Right lobe of liver (tissue), 6 donors: ENCODE measurements at regions not wholly inside any gene's neighbourhood (a gene's known extent, or its start where the extent isn't known, plus 50 kb on each side); places are given as distances from the start of the nearest gene placed in this dataset.

ENCODE experiments used
- ATAC-seq, 4 donors: fragments of 200-7000 bp; cut with Tn5 transposase; one replicate each; pipeline ENCODE4 v1.9.1; 2020; ENCODE audit warnings: mild to moderate bottlenecking in 4 of 4, moderate library complexity in 4 of 4
- DNase-seq, 3 donors: peaks; one replicate each; pipeline ENCODE4 v3.0.0-alpha.2; 2020
- H3K27ac ChIP-seq, 3 donors: fragments of 200-600 bp; one replicate each; pipeline ENCODE4 v1.8.0; 2022
- H3K27me3 ChIP-seq, 2 donors: fragments of 200-600 bp; one replicate each; pipeline ENCODE4 v1.8.0; 2022
- H3K36me3 ChIP-seq, 4 donors: fragments of 200-600 bp; sonication (generic) in 1 of 4; one replicate each; pipeline versions ENCODE4 v1.5.1 to v1.8.0; 2017 to 2022; ENCODE audit warnings: control low read depth in 1 of 4
- H3K4me1 ChIP-seq, 4 donors: fragments of 200-600 bp; sonication (generic) in 1 of 4; one replicate each; pipeline versions ENCODE4 v1.5.1 to v1.8.0; 2017 to 2022; ENCODE audit warnings: control low read depth in 1 of 4
- H3K4me3 ChIP-seq, 3 donors: fragments of 200-600 bp; one replicate each; pipeline ENCODE4 v1.8.0; 2022
- H3K9me3 ChIP-seq, 4 donors: fragments of 200-600 bp; sonication (generic) in 1 of 4; one replicate each; pipeline versions ENCODE4 v1.5.1 to v1.8.0; 2017 to 2022; ENCODE audit warnings: control low read depth in 1 of 4
- CTCF ChIP-seq, 4 donors: fragments of 200-600 bp in 3 of 4; fragments of 450-650 bp in 1 of 4; IDR thresholded peaks; one replicate each; pipeline versions ENCODE4 v1.5.1 to v1.8.0; 2016 to 2022; ENCODE audit warnings: antibody characterized with exemption in 4 of 4, mild to moderate bottlenecking in 2 of 4
- POLR2A ChIP-seq: fragments of 450-650 bp; IDR thresholded peaks from one replicate; pipeline ENCODE4 v1.6.1; 2017; ENCODE audit warnings: antibody characterized with exemption, mild to moderate bottlenecking
- WGBS: methylation state at CpG from one replicate; pipeline ENCODE4 v1.1.6; 2018; ENCODE audit warnings: low coverage, low lambda C conversion rate; ENCODE audit not compliant: insufficient coverage; ENCODE audit errors: missing lambda C conversion rate; 5-methylcytosine and 5-hydroxymethylcytosine counted together
- intact Hi-C, 2 donors: fragments of 100-400 bp; cut with DNase I; formaldehyde crosslinking; loops; one replicate each; pipeline versions ENCODE4 v1.11.2 to v1.14.1; 2022
- donor health status: DM: no; HTN: yes; CAD: no.
- donor health status: DM: no; HTN: no; CAD: no.
- donor health status: DM: no; HTN: no; CAD: no.
- donor health status: DM: no; HTN: yes; CAD: no.
- donor health status: DM: no; HTN: yes; CAD: no.

- DNase-seq (no peak), ATAC-seq (no peak)
- Histone ChIP-seq H3K27me3 (no peaks in the 10 kb centered on the region), H3K4me1 (no peaks in the 10 kb centered on the region), H3K36me3 (no peaks in the 10 kb centered on the region), H3K27ac (no peak overlapping the region), H3K4me3 (no peak overlapping the region), H3K9me3 (no peaks in the 10 kb centered on the region)
- TF ChIP-seq POLR2A (no peak), CTCF (IDR thresholded peaks at IDR 0.05) (no peak)
- intact Hi-C loops: no loop called here
- WGBS: 48% methylated on average over 12 of the region's 13 CpGs
Measured at GRCh38 chr16:51544851-51545467, 393.9 kb upstream of the SALL1 start.

GRCh38 chr16:51543971-51544370, 392.9 kb upstream of the SALL1 start:
- ATAC-seq (no peak), DNase-seq (no peak)
- H3K4me1 ChIP-seq: no peaks in the 10 kb centered on the region
- H3K27me3 ChIP-seq: no peaks in the 10 kb centered on the region
- H3K27ac ChIP-seq: no peak overlapping the region
- H3K4me3 ChIP-seq: no peak overlapping the region
- TF ChIP-seq POLR2A (no peak), CTCF (IDR thresholded peaks at IDR 0.05) (no peak)
- 78% methylated on average over 8 of the region's 9 CpGs for WGBS
- H3K9me3 ChIP-seq: no peaks in the 10 kb centered on the region
- H3K36me3 ChIP-seq: no peaks in the 10 kb centered on the region
- intact Hi-C loops: no loop called here

- 75% methylated on average over 12 of the region's 12 CpGs for WGBS
- H3K4me1 ChIP-seq: no peaks in the 10 kb centered on the region
- intact Hi-C loops: no loop called here
- H3K27ac ChIP-seq: no peak overlapping the region
- no peaks in the 10 kb centered on the region for H3K27me3 ChIP-seq
- ATAC-seq: no peak
- no peak for DNase-seq
- H3K36me3 ChIP-seq: no peaks in the 10 kb centered on the region
- no peak for TF ChIP-seq CTCF (IDR thresholded peaks at IDR 0.05)
- TF ChIP-seq POLR2A: no peak
- no peak overlapping the region for H3K4me3 ChIP-seq
- no peaks in the 10 kb centered on the region for H3K9me3 ChIP-seq
Measured at GRCh38 chr16:51542981-51543815, 392.1 kb upstream of the SALL1 start.

- DNase-seq (no peak), ATAC-seq (no peak)
- Histone ChIP-seq H3K27ac (no peak overlapping the region), H3K4me1 (no peaks in the 10 kb centered on the region), H3K36me3 (no peaks in the 10 kb centered on the region), H3K9me3 (no peaks in the 10 kb centered on the region), H3K4me3 (no peak overlapping the region), H3K27me3 (no peaks in the 10 kb centered on the region)
- 36% methylated on average over 1 of the region's 2 CpGs for WGBS
- intact Hi-C loops: no loop called here
- TF ChIP-seq CTCF (IDR thresholded peaks at IDR 0.05) (no peak), POLR2A (no peak)
Measured at GRCh38 chr16:51540259-51540658, 389.2 kb upstream of the SALL1 start.
